Loucy (cell line): ENCODE measurements at regions not wholly inside any gene's neighbourhood (a gene's known extent, or its start where the extent isn't known, plus 50 kb on each side); places are given as distances from the start of the nearest gene placed in this dataset.

ENCODE experiments used
- H2AFZ ChIP-seq: fragments of 200-600 bp; sonication (generic); 2 replicates; pipeline ENCODE4 v1.6.0; 2016; ENCODE audit warnings: antibody characterized with exemption, mild to moderate bottlenecking, low read length, moderate library complexity
- H3F3A ChIP-seq: fragments of 200-600 bp; 2 replicates; pipeline ENCODE4 v1.6.0; 2016; ENCODE audit warnings: antibody characterized with exemption, low read depth, mild to moderate bottlenecking
- H3K27me3 ChIP-seq: fragments of 200-600 bp; sonication (generic); 2 replicates; pipeline ENCODE4 v1.6.1; 2014; ENCODE audit warnings: low read length, mild to moderate bottlenecking; ENCODE audit not compliant: insufficient read depth, poor library complexity, severe bottlenecking
- H3K36me3 ChIP-seq: fragments of 200-600 bp; sonication (generic); 2 replicates; pipeline ENCODE4 v1.6.1; 2016; ENCODE audit warnings: low read length; ENCODE audit not compliant: insufficient read depth
- H3K4me1 ChIP-seq: fragments of 200-600 bp; sonication (generic); 2 replicates; pipeline ENCODE4 v1.5.1; 2014; ENCODE audit warnings: low read length, mild to moderate bottlenecking; ENCODE audit not compliant: insufficient read depth, poor library complexity, severe bottlenecking
- H3K4me2 ChIP-seq: fragments of 200-600 bp; sonication (generic); 2 replicates; pipeline ENCODE4 v1.6.0; 2014; ENCODE audit warnings: antibody characterized with exemption, low read length, low read depth, mild to moderate bottlenecking; ENCODE audit not compliant: poor library complexity, severe bottlenecking
- H3K4me3 ChIP-seq: fragments of 200-600 bp; sonication (generic); 2 replicates; pipeline ENCODE4 v1.5.1; 2014; ENCODE audit warnings: low read length, mild to moderate bottlenecking, mixed read lengths; ENCODE audit not compliant: poor library complexity, severe bottlenecking
- H3K79me2 ChIP-seq: fragments of 200-600 bp; sonication (generic); 2 replicates; pipeline ENCODE4 v1.6.1; 2014; ENCODE audit warnings: low read length; ENCODE audit not compliant: insufficient read depth
- H3K9ac ChIP-seq: fragments of 200-600 bp; sonication (generic); 2 replicates; pipeline ENCODE4 v1.6.0; 2014; ENCODE audit warnings: mild to moderate bottlenecking, low read depth, low read length, moderate library complexity; ENCODE audit not compliant: poor library complexity, severe bottlenecking
- H3K9me2 ChIP-seq: fragments of 200-600 bp; sonication (generic); replicated peaks from 2 replicates; pipeline ENCODE4 v1.6.1; 2016; ENCODE audit warnings: low read depth, low read length, mixed read lengths
- H3K9me3 ChIP-seq: fragments of 200-600 bp; sonication (generic); 2 replicates; pipeline ENCODE4 v1.6.1; 2014; ENCODE audit warnings: mild to moderate bottlenecking, antibody characterized with exemption, low read length, low read depth; ENCODE audit not compliant: insufficient read depth
- H4K20me1 ChIP-seq: fragments of 200-600 bp; sonication (generic); 2 replicates; pipeline ENCODE4 v1.6.0; 2014; ENCODE audit warnings: antibody characterized with exemption, low read length, mild to moderate bottlenecking; ENCODE audit not compliant: insufficient read depth, poor library complexity, severe bottlenecking
- EZH2phosphoT487 ChIP-seq: fragments of 200-600 bp; IDR thresholded peaks from 2 replicates; pipeline ENCODE4 v1.6.1; 2018; ENCODE audit warnings: antibody characterized with exemption, mild to moderate bottlenecking, moderate library complexity, borderline replicate concordance
- TF ChIP-seq, protein P1 (sequence below): fragments of 200-600 bp; sonication (generic); conservative IDR thresholded peaks from 2 replicates; pipeline ENCODE4 v1.5.1; 2014; ENCODE audit warnings: mild to moderate bottlenecking, antibody characterized with exemption, low read length

DNA sequence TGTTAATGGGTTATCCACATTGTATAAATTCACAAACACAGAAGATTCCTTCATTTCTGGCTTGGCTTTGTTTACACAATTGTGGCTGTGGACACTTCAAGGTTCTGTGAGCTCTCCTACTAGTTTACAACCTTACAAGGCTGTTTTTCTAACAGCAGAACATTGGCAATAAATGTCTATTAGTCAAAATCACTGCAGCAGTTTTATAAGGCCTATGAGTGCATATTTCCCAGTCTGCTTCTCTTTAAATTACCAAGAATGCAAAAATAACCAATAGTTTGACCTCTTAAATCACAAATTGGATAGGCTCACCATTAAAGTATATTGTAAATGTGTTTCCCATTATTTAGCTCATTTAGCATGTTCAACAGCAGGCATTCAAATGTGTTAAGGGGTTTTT is 239.2 kb downstream of the DKK2 start:
- no peaks in the 10 kb centered on the region for H3K79me2 ChIP-seq
- no peaks in the 10 kb centered on the region for H3K27me3 ChIP-seq
- H3K9me2 ChIP-seq = no peaks in the 10 kb centered on the region
- no peak overlapping the region for H3K4me2 ChIP-seq
- H2AFZ ChIP-seq = no peak overlapping the region
- H4K20me1 ChIP-seq = no peaks in the 10 kb centered on the region
- no peaks in the 10 kb centered on the region for H3F3A ChIP-seq
- no peak for TF ChIP-seq EZH2phosphoT487
- TF ChIP-seq, protein P1, sequence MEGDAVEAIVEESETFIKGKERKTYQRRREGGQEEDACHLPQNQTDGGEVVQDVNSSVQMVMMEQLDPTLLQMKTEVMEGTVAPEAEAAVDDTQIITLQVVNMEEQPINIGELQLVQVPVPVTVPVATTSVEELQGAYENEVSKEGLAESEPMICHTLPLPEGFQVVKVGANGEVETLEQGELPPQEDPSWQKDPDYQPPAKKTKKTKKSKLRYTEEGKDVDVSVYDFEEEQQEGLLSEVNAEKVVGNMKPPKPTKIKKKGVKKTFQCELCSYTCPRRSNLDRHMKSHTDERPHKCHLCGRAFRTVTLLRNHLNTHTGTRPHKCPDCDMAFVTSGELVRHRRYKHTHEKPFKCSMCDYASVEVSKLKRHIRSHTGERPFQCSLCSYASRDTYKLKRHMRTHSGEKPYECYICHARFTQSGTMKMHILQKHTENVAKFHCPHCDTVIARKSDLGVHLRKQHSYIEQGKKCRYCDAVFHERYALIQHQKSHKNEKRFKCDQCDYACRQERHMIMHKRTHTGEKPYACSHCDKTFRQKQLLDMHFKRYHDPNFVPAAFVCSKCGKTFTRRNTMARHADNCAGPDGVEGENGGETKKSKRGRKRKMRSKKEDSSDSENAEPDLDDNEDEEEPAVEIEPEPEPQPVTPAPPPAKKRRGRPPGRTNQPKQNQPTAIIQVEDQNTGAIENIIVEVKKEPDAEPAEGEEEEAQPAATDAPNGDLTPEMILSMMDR = no peak
- no peak overlapping the region for H3K4me3 ChIP-seq
- H3K36me3 ChIP-seq = no peaks in the 10 kb centered on the region
- no peaks in the 10 kb centered on the region for H3K4me1 ChIP-seq
- H3K9ac ChIP-seq = no peak overlapping the region
- no peaks in the 10 kb centered on the region for H3K9me3 ChIP-seq

DNA sequence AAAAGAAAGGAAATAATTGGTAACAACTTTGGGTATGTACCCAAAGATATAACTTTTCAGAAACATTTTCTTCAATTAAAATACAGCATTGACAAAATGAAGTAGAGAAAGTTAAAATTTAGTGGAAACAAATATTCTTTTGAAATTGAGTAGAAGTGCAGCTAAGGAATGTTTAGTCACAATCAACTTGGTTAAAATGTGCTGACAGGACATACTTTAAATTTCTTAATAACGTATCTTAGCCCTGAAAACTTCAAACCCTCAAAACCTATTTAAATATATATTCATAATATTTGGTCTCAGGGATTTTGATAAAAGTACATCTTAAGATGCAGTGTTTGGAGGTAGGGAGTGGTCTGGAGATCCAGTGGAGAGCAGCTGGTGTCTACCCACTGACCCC is 240.8 kb downstream of the DKK2 start:
- no peak overlapping the region for H3K4me3 ChIP-seq
- H3K9me3 ChIP-seq = no peaks in the 10 kb centered on the region
- no peaks in the 10 kb centered on the region for H4K20me1 ChIP-seq
- H2AFZ ChIP-seq = no peak overlapping the region
- no peaks in the 10 kb centered on the region for H3K79me2 ChIP-seq
- no peaks in the 10 kb centered on the region for H3K36me3 ChIP-seq
- TF ChIP-seq, protein P1 = no peak
- TF ChIP-seq EZH2phosphoT487 = no peak
- no peak overlapping the region for H3K9ac ChIP-seq
- no peaks in the 10 kb centered on the region for H3K27me3 ChIP-seq
- H3K4me1 ChIP-seq = no peaks in the 10 kb centered on the region
- H3K9me2 ChIP-seq = no peaks in the 10 kb centered on the region
- no peak overlapping the region for H3K4me2 ChIP-seq
- H3F3A ChIP-seq = no peaks in the 10 kb centered on the region

DNA sequence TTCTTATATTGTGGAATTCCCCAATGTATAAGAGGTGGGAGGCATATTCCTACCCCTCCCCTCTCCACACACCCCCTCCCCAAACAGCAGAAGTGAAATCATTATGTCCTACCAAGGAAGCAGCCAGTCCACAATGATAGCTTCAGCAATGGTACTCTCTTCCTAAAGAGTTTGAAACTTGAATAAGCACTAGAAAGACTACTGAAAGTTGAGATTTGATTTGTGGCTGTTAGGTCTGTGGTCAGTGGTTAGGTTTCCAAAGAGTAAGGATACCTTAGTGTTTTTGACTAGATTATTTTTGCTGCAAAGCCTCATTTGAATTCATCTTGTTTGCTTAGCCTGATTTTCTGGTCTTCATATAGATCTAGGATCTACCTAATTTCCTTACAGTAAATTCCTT is 242.2 kb downstream of the DKK2 start:
- no peaks in the 10 kb centered on the region for H4K20me1 ChIP-seq
- no peak overlapping the region for H3K9ac ChIP-seq
- H3K4me1 ChIP-seq = no peaks in the 10 kb centered on the region
- no peaks in the 10 kb centered on the region for H3F3A ChIP-seq
- no peaks in the 10 kb centered on the region for H3K27me3 ChIP-seq
- H3K9me3 ChIP-seq = no peaks in the 10 kb centered on the region
- no peak overlapping the region for H3K4me3 ChIP-seq
- no peak overlapping the region for H3K4me2 ChIP-seq
- H2AFZ ChIP-seq = no peak overlapping the region
- TF ChIP-seq, protein P1 = no peak
- TF ChIP-seq EZH2phosphoT487 = no peak
- no peaks in the 10 kb centered on the region for H3K9me2 ChIP-seq
- no peaks in the 10 kb centered on the region for H3K79me2 ChIP-seq
- no peaks in the 10 kb centered on the region for H3K36me3 ChIP-seq
